HG02973 (cell line): ENCODE measurements at regions not wholly inside any gene's neighbourhood (a gene's known extent, or its start where the extent isn't known, plus 50 kb on each side); places are given as distances from the start of the nearest gene placed in this dataset.
"Not testable (repeated sequence)": the region's sequence is repeated elsewhere in the genome, so short reads cannot be mapped to it uniquely, and the experiment has no call there.

Experiments used
- ATAC-seq: cut with Tn5 transposase; IDR thresholded peaks from one replicate; pipeline ENCODE4 v1.9.1; 2021; ENCODE audit warnings: moderate library complexity; ENCODE audit not compliant: unreplicated experiment

- ATAC-seq: not testable (repeated sequence)
Observed at GRCh38 chr10:46740368-46740767, 161.4 kb downstream of the SYT15 start.

- ATAC-seq: peak; percentile 16
Observed at GRCh38 chr10:46749003-46749402, 162.2 kb upstream of the PTPN20 start.

- ATAC-seq: peak; percentile 54
Observed at GRCh38 chr10:46749470-46749869, 161.8 kb upstream of the PTPN20 start.

- ATAC-seq: not testable (repeated sequence)
Observed at GRCh38 chr10:46753763-46754162, 157.5 kb upstream of the PTPN20 start.

- peak; percentile 93 for ATAC-seq
Observed at GRCh38 chr10:46761471-46761870, 149.8 kb upstream of the PTPN20 start.

- not testable (repeated sequence) for ATAC-seq
Observed at GRCh38 chr10:46768515-46769291, 142.5 kb upstream of the PTPN20 start.

GRCh38 chr10:46773178-46773896 lies 137.9 kb upstream of the PTPN20 start:
- ATAC-seq: not testable (repeated sequence)

- ATAC-seq: not testable (repeated sequence)
Observed at GRCh38 chr10:46773897-46774236, 137.4 kb upstream of the PTPN20 start.

GRCh38 chr10:46774366-46774765 lies 136.9 kb upstream of the PTPN20 start:
- ATAC-seq: not testable (repeated sequence)

- not testable (repeated sequence) for ATAC-seq
Observed at GRCh38 chr10:46774945-46775667, 136.1 kb upstream of the PTPN20 start.

- not testable (repeated sequence) for ATAC-seq
Observed at GRCh38 chr10:46775668-46776059, 135.6 kb upstream of the PTPN20 start.

GRCh38 chr10:46779571-46779970 lies 131.7 kb upstream of the PTPN20 start:
- not testable (repeated sequence) for ATAC-seq

GRCh38 chr10:46780164-46780563 lies 131.1 kb upstream of the PTPN20 start:
- ATAC-seq: not testable (repeated sequence)

- ATAC-seq: not testable (repeated sequence)
Observed at GRCh38 chr10:46781001-46781400, 130.2 kb upstream of the PTPN20 start.

- not testable (repeated sequence) for ATAC-seq
Observed at GRCh38 chr10:46782001-46782874, 129.0 kb upstream of the PTPN20 start.

- not testable (repeated sequence) for ATAC-seq
Observed at GRCh38 chr10:46784665-46785064, 126.6 kb upstream of the PTPN20 start.

- not testable (repeated sequence) for ATAC-seq
Observed at GRCh38 chr10:46786125-46786517, 125.1 kb upstream of the PTPN20 start.

GRCh38 chr10:46786518-46787320 lies 124.5 kb upstream of the PTPN20 start:
- peak; percentile 82 for ATAC-seq

GRCh38 chr10:46787321-46787615 lies 124.0 kb upstream of the PTPN20 start:
- ATAC-seq: no peak
